ENCODE measurements at regions not wholly inside any gene's neighbourhood (a gene's known extent, or its start where the extent isn't known, plus 50 kb on each side); places are given as distances from the start of the nearest gene placed in this dataset.

DNA sequence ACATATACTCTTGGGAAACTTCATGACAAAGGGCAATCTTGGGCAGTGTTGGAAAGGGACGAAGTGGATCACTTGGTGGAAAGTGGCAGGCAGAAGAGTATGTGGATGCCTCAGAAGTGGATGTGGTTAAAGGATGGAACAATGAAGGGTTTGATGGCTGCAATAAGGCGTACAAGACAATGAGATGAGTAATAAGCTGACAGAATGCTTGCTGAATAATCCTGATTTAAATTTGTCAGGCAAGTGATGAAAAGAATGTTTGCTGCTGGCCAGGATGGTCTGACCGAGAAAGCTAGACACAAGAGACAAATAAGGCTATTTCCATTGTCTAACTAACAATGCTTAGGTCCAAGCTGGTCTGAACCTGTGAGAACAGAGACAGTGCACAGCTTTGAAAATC lies 61.6 kb upstream of the CEP85L start:
- no peak for TF ChIP-seq CTCF (IDR thresholded peaks at IDR 0.05)
- TF ChIP-seq POLR2A (IDR thresholded peaks at IDR 0.05) = no peak
